B cell (primary cell): ENCODE measurements at regions not wholly inside any gene's neighbourhood (a gene's known extent, or its start where the extent isn't known, plus 50 kb on each side); places are given as distances from the start of the nearest gene placed in this dataset.

ENCODE experiments used
- CTCF ChIP-seq: fragments of 200-600 bp; IDR thresholded peaks from one replicate; pipeline ENCODE4 v1.8.0; 2022; ENCODE audit warnings: antibody characterized with exemption, mild to moderate bottlenecking
- EZH2 ChIP-seq: IDR thresholded peaks from 2 replicates; pipeline ENCODE4 v1.6.1; 2012; ENCODE audit warnings: borderline replicate concordance, low read depth, mild to moderate bottlenecking, moderate library complexity, low read length; ENCODE audit not compliant: insufficient read depth, poor library complexity, severe bottlenecking

GRCh38 chr5:30279237-30279636, 914.2 kb upstream of the CDH6 start:
- TF ChIP-seq CTCF, result no peak
- no peak for TF ChIP-seq EZH2
